Transverse colon (tissue), 4 donors: ENCODE measurements at regions not wholly inside any gene's neighbourhood (a gene's known extent, or its start where the extent isn't known, plus 50 kb on each side); places are given as distances from the start of the nearest gene placed in this dataset.

Source experiments
- DNase-seq: peaks from one replicate; pipeline ENCODE4 v3.0.0-alpha.2; 2019
- H3K27ac ChIP-seq, 4 donors: fragments of 200-600 bp; sonication (generic); 2 replicates each; pipeline ENCODE4 v1.5.1; 2016 to 2018; ENCODE audit warnings: inconsistent platforms in 4 of 4
- H3K27me3 ChIP-seq: fragments of 200-600 bp; sonication (generic); 2 replicates; pipeline ENCODE4 v1.5.1; 2017; ENCODE audit warnings: inconsistent platforms
- H3K36me3 ChIP-seq, 4 donors: fragments of 200-600 bp; sonication (generic); 2 replicates each; pipeline ENCODE4 v1.5.1; 2017 to 2019; ENCODE audit warnings: inconsistent platforms in 4 of 4
- H3K4me1 ChIP-seq, 4 donors: fragments of 200-600 bp; sonication (generic); 2 replicates each; pipeline ENCODE4 v1.5.1; 2017 to 2020; ENCODE audit warnings: inconsistent platforms in 4 of 4
- H3K4me3 ChIP-seq, 4 donors: fragments of 200-600 bp; sonication (generic); 1 replicate in 1 of 4; 2 replicates in 3 of 4; pipeline versions ENCODE4 v1.5.1 to v1.6.1; 2017 to 2019; ENCODE audit warnings: inconsistent platforms in 4 of 4
- H3K9me3 ChIP-seq, 2 donors: fragments of 200-600 bp; sonication (generic); 2 replicates each; pipeline ENCODE4 v1.5.1; 2017 to 2019; ENCODE audit warnings: inconsistent platforms in 2 of 2
- CTCF ChIP-seq, 5 experiments: fragments of 200-600 bp in 3 of 5; fragments of 450-650 bp in 2 of 5; sonication (generic) in 3 of 5; IDR thresholded peaks; 1 replicate in 2 of 5; 2 replicates in 3 of 5; pipeline ENCODE4 v1.5.1; 2016 to 2017; ENCODE audit warnings: antibody characterized with exemption in 5 of 5, inconsistent platforms in 3 of 5, mild to moderate bottlenecking in 2 of 5, moderate library complexity in 1 of 5
- EP300 ChIP-seq: sonication (generic); formaldehyde crosslinking; IDR thresholded peaks from one replicate; pipeline ENCODE4 v1.6.1; 2017; ENCODE audit warnings: antibody characterized with exemption, low read depth
- POLR2A ChIP-seq: fragments of 450-650 bp; IDR thresholded peaks from one replicate; pipeline ENCODE4 v1.6.1; 2016; ENCODE audit warnings: antibody characterized with exemption, mild to moderate bottlenecking, moderate library complexity
- POLR2AphosphoS5 ChIP-seq, 3 donors: sonication (generic); formaldehyde crosslinking; IDR thresholded peaks; one replicate each; pipeline ENCODE4 v1.6.1; 2016; ENCODE audit warnings: antibody characterized with exemption in 3 of 3
- WGBS, 2 donors: methylation state at CpG; one replicate each; pipeline ENCODE4 v1.1.5; 2018; ENCODE audit warnings: low coverage in 1 of 2; 5-methylcytosine and 5-hydroxymethylcytosine counted together
- in situ Hi-C, 4 donors: fragments of 200-750 bp; cut with MboI; loops; one replicate each; pipeline versions ENCODE4 v1.15.0 to v1.15.1; 2017; ENCODE audit warnings: low sequenced_read_pairs in 3 of 4, low pct_ligation_motif_present in 1 of 4, low pct_unique_long_range_greater_than_20kb in 1 of 4
- intact Hi-C: fragments of 100-400 bp; cut with DNase I; formaldehyde crosslinking; loops from one replicate; pipeline ENCODE4 v1.15.1; 2023; ENCODE audit warnings: low total_unique reads

GRCh38 chr22:48564995-48565394, 1262.7 kb downstream of the BRD1 start:
- intact Hi-C loops (loop anchor here (10.0 kb wide), 1 partner anchor 830 kb away; no protein-coding TSS in a partner anchor), in situ Hi-C loops (no loop called here)
- TF ChIP-seq CTCF (IDR thresholded peaks at IDR 0.05) = no peak
- TF ChIP-seq EP300 = no peak
- TF ChIP-seq POLR2AphosphoS5 (IDR thresholded peaks at IDR 0.05) = no peak
- TF ChIP-seq POLR2A = no peak

GRCh38 chr22:48563966-48564330, 1263.7 kb downstream of the BRD1 start:
- no peak for DNase-seq
- TF ChIP-seq POLR2A (no peak), EP300 (no peak), POLR2AphosphoS5 (IDR thresholded peaks at IDR 0.05) (no peak), CTCF (IDR thresholded peaks at IDR 0.05) (no peak)

More at GRCh38 chr22:48564995-48565394, 1262.7 kb downstream of the BRD1 start:
- Histone ChIP-seq H3K4me1 (no peaks in the 10 kb centered on the region), H3K36me3 (no peaks in the 10 kb centered on the region), H3K9me3 (no peaks in the 10 kb centered on the region), H3K27ac (no peak overlapping the region), H3K27me3 (no peaks in the 10 kb centered on the region), H3K4me3 (no peak overlapping the region)
- DNase-seq = no peak
- WGBS, 2 donors = 84% methylated on average over 10 of the region's 10 CpGs; no CpG with 5 or more reads in 1 of the 2 donors

GRCh38 chr22:48563118-48563965, 1264.3 kb downstream of the BRD1 start:
- TF ChIP-seq POLR2A (no peak), CTCF (IDR thresholded peaks at IDR 0.05) (no peak), POLR2AphosphoS5 (IDR thresholded peaks at IDR 0.05) (no peak), EP300 (no peak)
- Histone ChIP-seq H3K27me3 (no peaks in the 10 kb centered on the region), H3K27ac (no peak overlapping the region), H3K36me3 (no peaks in the 10 kb centered on the region), H3K4me3 (no peak overlapping the region), H3K4me1 (no peaks in the 10 kb centered on the region), H3K9me3 (no peaks in the 10 kb centered on the region)
- no peak for DNase-seq
- in situ Hi-C loops = no loop called here
- 77% methylated on average over 25 of the region's 30 CpGs; no CpG with 5 or more reads in 1 of the 2 donors for WGBS, 2 donors
- intact Hi-C loops = loop anchor here (10.0 kb wide), 1 partner anchor 829 kb away; no protein-coding TSS in a partner anchor

More at GRCh38 chr22:48563966-48564330, 1263.7 kb downstream of the BRD1 start:
- no peaks in the 10 kb centered on the region for H3K27me3 ChIP-seq
- in situ Hi-C loops (no loop called here), intact Hi-C loops (loop anchor here (10.0 kb wide), 1 partner anchor 829 kb away; no protein-coding TSS in a partner anchor)
- no peak overlapping the region for H3K27ac ChIP-seq
- H3K4me3 ChIP-seq = no peak overlapping the region
- H3K4me1 ChIP-seq = no peaks in the 10 kb centered on the region
- H3K9me3 ChIP-seq = no peaks in the 10 kb centered on the region
- 91% methylated on average over 17 of the region's 17 CpGs; no CpG with 5 or more reads in 1 of the 2 donors for WGBS, 2 donors
- H3K36me3 ChIP-seq = no peaks in the 10 kb centered on the region

GRCh38 chr22:48561676-48562075, 1266.0 kb downstream of the BRD1 start:
- in situ Hi-C loops = no loop called here
- Histone ChIP-seq H3K27ac (no peak overlapping the region), H3K4me1 (no peaks in the 10 kb centered on the region), H3K27me3 (no peaks in the 10 kb centered on the region), H3K9me3 (no peaks in the 10 kb centered on the region), H3K36me3 (no peaks in the 10 kb centered on the region), H3K4me3 (no peak overlapping the region)
- intact Hi-C loops = loop anchor here (10.0 kb wide), 1 partner anchor 827 kb away; no protein-coding TSS in a partner anchor
- no peak for DNase-seq
- WGBS, 2 donors = 82% methylated on average over 16 of the region's 16 CpGs; no CpG with 5 or more reads in 1 of the 2 donors
- no peak for TF ChIP-seq EP300
- no peak for TF ChIP-seq POLR2AphosphoS5 (IDR thresholded peaks at IDR 0.05)
- no peak for TF ChIP-seq POLR2A
- TF ChIP-seq CTCF (IDR thresholded peaks at IDR 0.05) = no peak
